Left lung (tissue), 4 donors: ENCODE measurements at regions not wholly inside any gene's neighbourhood (a gene's known extent, or its start where the extent isn't known, plus 50 kb on each side); places are given as distances from the start of the nearest gene placed in this dataset.

ENCODE experiments used
- ATAC-seq: fragments of 200-7000 bp; cut with Tn5 transposase; one replicate; pipeline ENCODE4 v1.9.1; 2020; ENCODE audit warnings: moderate library complexity
- DNase-seq, 4 donors: peaks; one replicate each; pipeline ENCODE4 v3.0.0-alpha.2; 2013 to 2020
- H3K27ac ChIP-seq, 2 donors: fragments of 200-600 bp; sonication (generic) in 1 of 2; one replicate each; pipeline versions ENCODE4 v1.5.0 to v1.8.0; 2020 to 2021
- H3K27me3 ChIP-seq, 2 donors: fragments of 200-600 bp; sonication (generic) in 1 of 2; one replicate each; pipeline versions ENCODE4 v1.5.0 to v1.8.0; 2020 to 2021
- H3K36me3 ChIP-seq, 2 donors: fragments of 200-600 bp; sonication (generic) in 1 of 2; one replicate each; pipeline versions ENCODE4 v1.5.0 to v1.8.0; 2020 to 2021
- H3K4me1 ChIP-seq, 2 donors: fragments of 200-600 bp; one replicate each; pipeline ENCODE4 v1.8.0; 2021
- H3K4me3 ChIP-seq, 2 donors: fragments of 200-600 bp; sonication (generic) in 1 of 2; one replicate each; pipeline versions ENCODE4 v1.5.0 to v1.8.0; 2020 to 2021; ENCODE audit warnings: mild to moderate bottlenecking in 1 of 2
- H3K9me3 ChIP-seq, 2 donors: fragments of 200-600 bp; sonication (generic) in 1 of 2; one replicate each; pipeline versions ENCODE4 v1.5.0 to v1.8.0; 2020 to 2021
- CTCF ChIP-seq, 2 donors: fragments of 200-600 bp; sonication (generic) in 1 of 2; IDR thresholded peaks; one replicate each; pipeline versions ENCODE4 v1.5.0 to v1.8.0; 2021; ENCODE audit warnings: antibody characterized with exemption in 2 of 2
- intact Hi-C, 2 donors: fragments of 100-400 bp; cut with DNase I; formaldehyde crosslinking; loops; one replicate each; pipeline versions ENCODE4 v1.11.2 to v1.14.2; 2022
- donor health status: DM: no; HTN: yes; CAD: no.
- donor health status: DM: no; HTN: no; CAD: no.

GRCh38 chr2:6788614-6789013 is 77.1 kb downstream of the CMPK2 start:
- DNase-seq (no peak), ATAC-seq (no peak)
- Histone ChIP-seq H3K27me3 (no peaks in the 10 kb centered on the region), H3K27ac (no peak overlapping the region), H3K4me3 (no peak overlapping the region), H3K9me3 (no peaks in the 10 kb centered on the region), H3K36me3 (no peaks in the 10 kb centered on the region), H3K4me1 (peaks cover 0 to 8% of the 10 kb centered on the region in 2 donors)
- intact Hi-C loops = no loop called here
- TF ChIP-seq CTCF (IDR thresholded peaks at IDR 0.05) = no peak

GRCh38 chr2:6789559-6790138 is 76.1 kb downstream of the CMPK2 start:
- no peak for TF ChIP-seq CTCF (IDR thresholded peaks at IDR 0.05)
- H3K4me1 ChIP-seq = no peaks in the 10 kb centered on the region
- ATAC-seq (no peak), DNase-seq (no peak)
- no peak overlapping the region for H3K27ac ChIP-seq
- H3K9me3 ChIP-seq = no peaks in the 10 kb centered on the region
- no peaks in the 10 kb centered on the region for H3K36me3 ChIP-seq
- H3K4me3 ChIP-seq = no peak overlapping the region
- intact Hi-C loops = no loop called here
- no peaks in the 10 kb centered on the region for H3K27me3 ChIP-seq

GRCh38 chr2:6791682-6792081 is 74.0 kb downstream of the CMPK2 start:
- ATAC-seq = no peak
- no peaks in the 10 kb centered on the region for H3K27me3 ChIP-seq
- H3K36me3 ChIP-seq = no peaks in the 10 kb centered on the region
- H3K4me3 ChIP-seq = no peak overlapping the region
- intact Hi-C loops = no loop called here
- no peak for TF ChIP-seq CTCF (IDR thresholded peaks at IDR 0.05)
- H3K9me3 ChIP-seq = no peaks in the 10 kb centered on the region
- DNase-seq = no peak
- H3K4me1 ChIP-seq = no peaks in the 10 kb centered on the region
- H3K27ac ChIP-seq = no peak overlapping the region

GRCh38 chr2:6792883-6793282 is 72.8 kb downstream of the CMPK2 start:
- ATAC-seq (no peak), DNase-seq (no peak)
- intact Hi-C loops = no loop called here
- no peaks in the 10 kb centered on the region for H3K27me3 ChIP-seq
- no peak overlapping the region for H3K27ac ChIP-seq
- no peak overlapping the region for H3K4me3 ChIP-seq
- H3K4me1 ChIP-seq = no peaks in the 10 kb centered on the region
- no peaks in the 10 kb centered on the region for H3K9me3 ChIP-seq
- no peak for TF ChIP-seq CTCF (IDR thresholded peaks at IDR 0.05)
- H3K36me3 ChIP-seq = no peaks in the 10 kb centered on the region

- Histone ChIP-seq H3K4me3 (no peak overlapping the region), H3K9me3 (no peaks in the 10 kb centered on the region), H3K4me1 (no peaks in the 10 kb centered on the region), H3K27me3 (no peaks in the 10 kb centered on the region), H3K27ac (no peak overlapping the region), H3K36me3 (no peaks in the 10 kb centered on the region)
- intact Hi-C loops = no loop called here
- no peak for TF ChIP-seq CTCF (IDR thresholded peaks at IDR 0.05)
- DNase-seq (peak in 1 of 4 donors; percentile 67), ATAC-seq (peak; percentile 93)
Observed at GRCh38 chr2:6793371-6793770, 72.3 kb downstream of the CMPK2 start.
